AG08395 (cell line): ENCODE measurements at regions not wholly inside any gene's neighbourhood (a gene's known extent, or its start where the extent isn't known, plus 50 kb on each side); places are given as distances from the start of the nearest gene placed in this dataset.
A peak's percentile ranks its signal among the peaks of the same experiment; 100 is the strongest.

Experiments
- DNase-seq: peaks from one replicate; pipeline ENCODE4 v3.0.0; 2012; ENCODE audit warnings: mixed read lengths, low spot score

DNA sequence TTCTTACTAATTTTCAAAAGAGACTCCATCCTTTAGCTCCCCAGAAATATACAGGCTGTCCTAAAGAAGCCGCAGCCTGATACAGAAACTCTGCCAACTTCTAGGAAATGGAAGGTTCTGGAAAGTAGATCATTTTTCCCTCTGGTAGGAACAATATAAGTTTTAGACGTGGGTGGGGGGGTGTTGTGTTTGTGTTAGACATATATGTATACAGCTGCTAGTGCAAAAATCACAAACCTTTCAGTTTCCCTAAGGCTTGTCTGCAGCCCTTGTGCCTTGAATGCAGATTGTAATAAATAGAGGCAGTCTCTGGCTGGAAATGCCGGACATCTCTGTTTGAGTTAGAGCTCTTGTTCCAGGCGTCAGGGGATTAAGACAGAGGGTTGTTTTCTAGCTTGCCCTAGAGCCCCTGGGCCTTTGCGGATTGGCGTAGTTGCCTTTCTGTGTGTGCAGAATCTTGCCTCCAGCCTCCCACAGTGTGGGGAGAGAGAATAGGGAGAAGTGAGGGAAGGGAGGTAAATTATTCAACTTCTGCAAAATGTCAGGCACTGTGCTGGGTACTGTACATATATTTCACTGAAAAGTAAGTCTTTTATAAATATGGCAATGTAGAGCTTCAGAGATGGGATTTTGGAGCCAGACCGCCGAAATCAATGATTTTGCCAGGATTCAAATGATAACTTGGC lies 269.7 kb downstream of the PRL start:
- DNase-seq, result no peak

DNA sequence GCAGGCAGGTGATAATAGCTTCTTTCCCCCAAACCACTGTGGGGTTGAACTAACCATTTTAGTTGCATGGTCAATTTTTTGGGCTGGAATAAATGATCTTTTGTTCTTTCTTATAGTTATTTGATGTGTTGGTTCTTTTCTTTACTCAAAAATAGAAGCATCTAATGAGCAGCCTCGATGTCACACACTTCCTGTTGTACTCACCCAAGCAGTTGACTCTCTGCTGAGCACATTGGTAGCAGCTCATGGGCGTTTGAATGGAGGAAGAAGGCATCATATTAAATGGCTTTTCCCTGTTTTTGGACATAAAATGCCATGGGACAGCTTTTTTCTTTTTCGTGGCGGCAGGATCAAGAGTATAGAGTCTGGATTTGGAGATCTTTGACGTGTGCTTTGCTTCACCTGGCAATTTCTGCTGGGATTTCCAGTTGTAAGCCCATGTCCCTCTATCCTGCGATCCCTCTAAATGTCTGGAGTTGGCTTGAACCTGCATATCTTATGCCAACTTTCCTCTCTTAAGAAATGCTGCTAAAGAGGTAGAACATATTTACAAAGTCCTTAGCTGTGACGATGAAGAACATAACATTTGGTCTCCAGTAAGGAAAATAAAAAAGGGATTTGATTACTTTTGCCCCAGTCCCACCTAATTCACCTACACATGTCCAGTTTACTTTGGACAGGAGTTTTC lies 268.3 kb downstream of the PRL start:
- DNase-seq, result no peak

DNA sequence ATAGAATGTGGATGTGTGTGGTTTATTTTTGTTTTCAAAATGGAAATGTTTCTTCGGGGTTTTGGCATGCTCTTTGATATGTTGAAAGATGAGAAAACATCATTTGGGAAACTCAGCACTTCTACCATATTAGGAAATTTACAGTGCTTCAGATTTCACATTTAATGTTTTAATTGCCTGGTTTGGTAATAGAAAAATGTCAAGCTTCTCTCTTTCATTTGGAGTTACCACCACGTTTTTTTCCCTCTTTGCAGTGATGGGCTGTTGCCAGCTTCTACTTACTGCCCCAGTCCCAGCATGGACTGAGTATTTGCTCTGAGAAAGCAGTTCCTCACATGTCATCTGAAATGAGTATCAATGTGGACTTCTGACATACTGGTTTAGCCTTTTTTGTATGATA lies 267.7 kb downstream of the PRL start:
- DNase-seq, result peak; percentile 10

DNA sequence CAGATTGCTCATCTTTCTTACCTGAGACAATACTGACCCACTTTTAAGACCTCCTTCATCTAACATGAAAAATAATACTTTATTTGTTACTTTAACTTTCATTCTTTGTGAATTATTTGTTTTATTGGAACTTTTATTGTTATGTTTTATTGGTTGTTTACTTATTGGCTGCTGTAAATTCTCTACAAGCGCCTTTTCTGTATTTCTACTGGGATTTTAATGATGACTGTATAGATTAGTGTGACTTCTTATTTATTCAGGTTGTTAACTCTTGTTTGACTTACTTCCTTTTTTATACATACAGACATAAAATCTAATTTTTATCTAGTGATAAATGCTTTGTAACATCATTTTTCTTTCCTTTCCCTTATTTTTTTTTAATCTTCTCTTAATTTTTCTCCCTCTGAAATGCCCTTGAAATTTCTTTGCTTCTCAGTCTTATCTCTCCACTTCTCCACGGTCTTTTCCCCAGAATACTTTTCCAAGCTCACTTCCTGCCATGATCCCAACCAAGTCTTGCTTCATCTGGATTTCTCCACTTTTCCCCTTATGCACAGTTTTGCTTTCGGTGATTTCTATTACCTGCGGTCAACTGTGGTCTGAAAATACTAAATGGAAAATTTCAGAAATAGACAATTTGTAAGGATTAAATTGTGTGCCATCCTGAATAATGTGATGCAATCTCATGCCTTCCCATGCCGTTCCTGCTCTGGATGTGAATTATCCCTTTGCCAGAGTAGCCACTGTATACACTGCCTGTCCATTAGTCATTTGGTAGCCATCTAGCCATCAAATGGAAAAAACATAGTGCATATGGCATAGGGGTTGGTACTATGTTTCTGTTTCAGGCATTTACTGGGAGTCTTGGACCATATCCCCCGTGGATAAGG lies 265.9 kb downstream of the PRL start:
- DNase-seq, result no peak

DNA sequence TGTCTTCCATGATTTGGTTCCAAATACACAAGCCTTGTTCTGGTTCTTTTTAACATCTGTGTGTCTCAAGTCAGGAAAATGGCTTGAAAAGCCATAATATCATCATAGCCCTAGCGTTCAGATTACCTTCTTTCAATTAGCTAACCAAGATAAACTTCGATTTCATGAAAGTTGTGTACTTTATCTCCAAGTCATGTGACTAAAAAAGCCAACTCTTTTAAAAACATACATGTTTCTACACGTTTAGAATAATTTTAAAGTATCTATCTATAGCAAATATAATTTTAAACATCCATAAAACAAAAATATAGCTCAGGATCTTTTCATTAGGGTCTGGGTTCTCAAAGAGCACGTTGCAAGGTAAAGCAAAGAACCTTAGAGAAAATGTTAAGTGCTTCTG lies 261.1 kb downstream of the PRL start:
- DNase-seq, result no peak

DNA sequence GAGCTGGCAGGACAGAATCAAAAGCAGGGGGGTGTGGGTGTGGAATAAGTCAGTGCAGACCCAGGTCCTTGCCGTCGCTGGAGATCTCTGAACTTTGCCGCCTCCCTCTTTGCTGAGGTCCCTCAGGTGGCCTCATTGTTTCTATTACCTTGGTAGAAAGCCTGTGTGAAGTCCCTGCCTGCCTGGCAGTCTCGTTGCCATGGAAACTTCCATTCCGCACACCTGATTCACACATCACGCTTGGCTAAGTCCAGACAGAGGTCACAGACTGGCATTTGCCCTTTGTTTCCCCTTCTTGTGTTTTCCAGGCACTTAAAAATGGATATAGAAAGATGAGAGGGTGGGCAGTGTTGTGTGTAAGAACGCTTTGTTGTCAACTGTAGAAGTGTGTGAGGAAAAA lies 260.6 kb downstream of the PRL start:
- no peak for DNase-seq

DNA sequence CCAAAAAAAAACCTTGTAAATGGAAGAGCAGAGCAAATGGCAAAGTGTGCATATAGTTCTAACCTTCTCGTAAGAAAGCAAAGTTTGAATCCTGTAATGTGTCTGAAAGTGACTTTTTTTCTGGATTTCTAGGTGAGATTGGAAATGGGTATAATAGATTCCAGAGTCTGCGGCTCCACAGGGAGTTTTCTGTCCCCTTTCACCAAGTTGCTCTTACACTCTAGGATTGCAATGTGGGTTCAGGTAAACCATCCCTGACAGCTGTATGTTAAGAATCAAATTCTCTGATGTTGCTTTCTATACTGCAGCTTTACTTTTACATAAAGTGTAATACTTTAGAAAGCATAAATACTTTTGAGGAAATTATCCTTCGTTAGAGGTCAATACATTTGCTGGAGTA lies 260.1 kb downstream of the PRL start:
- no peak for DNase-seq

DNA sequence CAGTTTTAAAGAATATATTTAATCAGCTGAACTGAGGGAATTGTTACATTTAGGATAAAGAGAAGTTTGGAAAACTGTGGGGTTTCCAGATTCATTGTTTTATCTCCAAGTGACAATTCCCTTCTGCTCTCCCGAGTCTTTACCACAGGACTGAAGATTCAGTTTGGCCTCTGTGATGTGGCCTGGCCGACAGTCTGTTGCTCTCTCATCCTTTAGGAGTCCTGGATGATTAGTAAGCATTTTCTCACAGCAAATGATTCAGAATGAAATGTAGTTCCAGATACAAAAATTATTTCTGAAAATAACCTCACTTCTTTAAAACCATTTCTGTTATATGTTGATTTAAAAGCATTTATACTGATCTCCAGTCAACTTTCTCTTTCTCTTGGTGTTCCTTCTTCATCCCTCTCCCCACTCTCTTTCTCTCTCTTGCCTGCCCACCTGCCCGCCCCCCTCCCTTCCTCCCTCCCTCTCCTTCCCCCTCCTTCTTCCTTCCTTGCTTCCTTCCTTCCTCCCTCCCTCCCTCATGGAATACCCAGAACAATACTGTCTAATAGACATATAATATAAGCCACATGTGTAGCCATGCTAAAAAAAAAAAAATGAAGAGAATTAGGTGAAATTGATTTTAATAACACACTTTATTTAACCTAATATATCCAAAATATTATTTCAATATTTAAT lies 254.9 kb downstream of the PRL start:
- peak; percentile 68 for DNase-seq

DNA sequence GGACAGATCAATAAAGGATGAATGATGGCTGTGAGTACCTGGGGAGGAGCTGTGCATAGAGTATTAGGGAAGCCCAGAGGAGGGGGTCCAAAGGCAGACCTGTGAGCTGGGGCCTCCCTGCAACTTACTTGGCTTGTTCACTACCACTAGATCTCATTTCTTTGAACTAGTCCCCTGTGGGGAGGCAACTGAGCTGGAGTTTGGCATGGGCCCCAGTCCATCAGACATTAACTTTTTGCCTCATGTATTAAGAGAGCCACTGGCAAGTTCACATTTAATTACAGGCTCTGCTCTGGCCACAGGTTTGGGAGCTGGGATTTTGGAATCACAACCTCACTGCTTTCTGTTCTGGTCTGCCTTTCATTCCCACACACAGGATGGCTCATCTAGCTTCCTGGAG lies 254.1 kb downstream of the PRL start:
- DNase-seq, result no peak

DNA sequence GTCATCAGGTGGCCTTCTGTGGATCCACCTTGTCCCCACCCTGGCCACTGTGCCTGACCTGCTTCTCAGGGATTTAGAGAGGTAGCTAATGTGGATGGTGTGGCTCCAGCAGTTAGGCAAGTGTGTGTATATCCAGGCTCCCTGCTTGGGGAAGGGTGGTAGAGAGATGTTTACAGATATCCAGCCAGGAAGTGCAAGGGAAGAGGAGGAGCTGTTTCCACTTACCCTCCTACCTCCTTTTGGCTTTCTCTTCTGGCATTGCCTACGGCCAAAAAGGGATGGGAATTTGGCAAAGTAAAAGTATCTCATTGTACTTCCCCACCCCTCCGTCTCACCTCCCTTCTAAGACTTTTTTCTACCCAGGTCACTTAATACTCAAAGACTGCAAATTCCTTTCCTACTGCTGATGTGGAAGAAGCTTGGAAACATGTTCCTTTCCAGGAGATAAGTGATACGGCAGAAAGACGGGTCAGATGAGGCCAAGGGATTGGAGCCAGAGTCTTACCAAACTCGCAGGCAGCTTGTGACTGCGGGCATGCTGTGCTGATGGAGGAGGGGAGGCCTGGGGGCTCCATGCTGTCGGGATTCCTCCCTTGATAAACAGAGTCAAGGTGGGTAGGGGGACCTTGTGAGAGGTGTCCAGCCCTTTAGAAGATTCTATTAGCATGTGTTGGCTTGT lies 253.4 kb downstream of the PRL start:
- DNase-seq, result peak; percentile 24

DNA sequence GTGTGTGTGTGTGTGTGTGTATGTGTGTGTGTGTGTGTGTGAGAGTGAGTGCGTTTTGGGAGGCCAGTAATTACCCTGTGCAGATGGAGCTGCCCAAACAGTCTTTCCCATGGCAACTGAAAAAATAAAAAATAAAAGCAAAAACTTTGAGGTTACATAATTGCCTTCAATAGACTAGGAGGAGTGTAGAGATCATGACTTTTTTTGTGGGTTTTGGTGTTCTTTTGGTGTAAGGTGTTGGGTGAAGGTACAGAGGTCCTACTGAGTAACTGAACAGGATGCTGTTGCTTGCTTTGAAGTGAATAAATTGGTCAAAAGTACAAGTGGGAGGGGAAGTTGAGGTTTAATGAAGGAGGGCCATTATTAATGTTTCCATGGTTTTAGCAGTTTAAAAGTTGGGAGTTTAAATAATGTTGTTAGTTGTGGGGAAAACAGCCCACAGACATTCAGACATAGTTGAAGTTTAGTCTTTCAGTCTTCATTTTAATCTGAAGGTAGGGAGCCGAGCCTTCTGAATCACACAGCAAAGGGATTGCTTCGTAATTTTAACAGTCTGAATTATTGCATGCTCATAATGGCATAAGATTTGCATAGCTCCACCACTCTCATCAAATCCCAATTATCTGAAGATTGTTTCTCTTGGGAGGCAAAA lies 251.4 kb downstream of the PRL start:
- DNase-seq, result no peak

DNA sequence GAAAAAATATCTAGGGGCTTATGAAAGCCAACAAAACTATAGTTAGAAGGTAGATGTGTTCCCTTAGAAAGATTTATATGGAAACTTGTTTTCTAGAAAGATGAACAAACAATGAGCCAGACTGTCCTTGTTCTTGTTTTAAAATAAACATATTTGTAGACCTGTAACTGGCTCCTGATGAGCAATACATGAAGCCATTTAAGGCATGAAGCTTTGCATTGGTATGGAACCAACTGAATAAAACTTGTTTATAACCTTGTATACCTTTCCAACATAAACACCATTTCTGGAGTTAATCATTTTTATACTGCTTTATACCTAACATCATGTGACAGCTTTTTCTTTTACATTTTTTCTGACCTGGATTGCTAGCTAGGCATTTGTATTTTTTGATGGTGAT lies 247.8 kb downstream of the PRL start:
- DNase-seq, result no peak

DNA sequence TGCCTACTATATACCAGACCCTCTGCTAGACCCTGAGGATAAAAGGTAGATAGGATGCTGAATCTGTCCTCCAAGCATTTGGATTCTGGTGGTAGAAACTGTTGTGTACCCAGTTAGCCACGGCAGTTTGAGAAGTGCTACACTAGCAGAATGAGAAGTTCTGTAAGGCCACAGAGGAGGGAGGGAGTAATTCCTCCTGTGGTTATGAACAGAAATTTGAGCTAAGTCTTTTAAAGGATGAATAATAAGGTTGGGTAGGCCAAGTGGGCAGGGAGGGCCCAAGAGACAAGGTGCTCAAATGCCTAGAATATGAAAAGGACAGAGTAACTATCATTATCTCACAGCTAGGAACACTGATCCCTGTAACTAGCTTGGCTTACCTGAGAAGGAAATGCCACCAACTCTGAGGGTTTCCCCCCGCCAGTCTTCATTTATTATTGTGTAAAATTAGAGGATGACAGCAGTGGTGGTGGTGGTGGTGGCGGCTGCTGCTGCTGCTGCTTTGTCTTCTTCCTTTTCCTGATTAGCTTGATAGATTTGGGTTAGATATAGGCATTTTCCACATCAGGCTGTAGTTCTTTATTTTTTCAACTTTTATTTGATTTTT lies 243.3 kb downstream of the PRL start:
- no peak for DNase-seq

DNA sequence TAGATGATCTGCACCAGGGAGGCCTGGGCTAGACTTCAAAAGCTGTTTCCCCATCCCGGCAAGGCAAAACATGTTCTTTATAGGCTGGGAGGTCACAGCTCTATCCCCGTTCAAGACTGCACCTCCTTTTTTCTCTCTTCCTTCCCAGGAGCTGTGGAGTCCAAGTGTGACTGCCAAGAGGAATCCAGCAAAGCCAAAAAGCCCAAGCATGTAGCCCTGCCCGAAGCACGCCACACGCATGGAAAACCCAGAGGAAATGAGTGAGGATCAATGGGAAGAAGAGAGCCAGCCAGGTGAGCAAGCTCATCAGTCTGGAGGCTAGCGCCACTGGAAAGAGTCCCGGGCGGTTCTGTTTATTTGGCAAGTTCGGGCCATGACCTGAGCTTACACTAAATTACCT lies 240.4 kb downstream of the PRL start:
- DNase-seq, result no peak

DNA sequence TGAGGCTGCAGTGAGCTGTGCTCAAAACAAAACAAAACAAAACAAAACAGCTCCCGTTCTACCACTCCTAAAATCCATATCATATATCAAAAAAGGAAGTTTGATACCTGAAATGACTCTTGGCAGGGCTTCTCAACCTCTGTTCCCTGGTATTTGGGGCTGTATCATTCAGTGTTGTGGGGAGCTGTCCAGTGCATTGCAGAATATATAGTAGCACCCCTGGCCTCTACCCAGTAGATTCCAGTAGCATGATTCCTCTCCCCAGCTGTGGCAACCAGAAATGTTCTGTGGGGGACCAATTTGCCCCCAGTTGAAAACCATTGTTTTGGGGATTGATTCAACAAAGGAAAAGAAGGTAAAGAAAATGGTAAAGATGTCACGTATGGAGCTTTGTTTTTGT lies 238.9 kb downstream of the PRL start:
- DNase-seq, result peak; percentile 38

DNA sequence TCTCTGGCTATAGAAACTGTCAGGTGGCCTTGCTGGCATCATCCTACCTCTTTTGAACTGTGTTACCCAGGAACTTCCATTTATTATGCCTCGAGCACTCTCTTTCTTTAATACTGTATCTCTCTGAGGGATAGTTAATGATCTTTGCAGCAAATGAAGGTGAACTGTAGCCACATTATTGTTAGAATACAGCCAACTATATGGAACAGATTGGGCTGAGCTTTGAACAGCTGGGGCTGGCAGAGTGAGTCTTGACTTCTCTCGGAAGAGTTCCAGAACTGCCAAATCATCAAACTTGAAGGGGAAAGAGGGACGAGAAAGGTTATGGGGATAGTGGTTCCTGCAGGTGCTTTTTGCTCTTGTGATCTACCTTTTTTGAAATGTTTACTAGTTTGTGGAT lies 237.7 kb downstream of the PRL start:
- DNase-seq, result no peak

DNA sequence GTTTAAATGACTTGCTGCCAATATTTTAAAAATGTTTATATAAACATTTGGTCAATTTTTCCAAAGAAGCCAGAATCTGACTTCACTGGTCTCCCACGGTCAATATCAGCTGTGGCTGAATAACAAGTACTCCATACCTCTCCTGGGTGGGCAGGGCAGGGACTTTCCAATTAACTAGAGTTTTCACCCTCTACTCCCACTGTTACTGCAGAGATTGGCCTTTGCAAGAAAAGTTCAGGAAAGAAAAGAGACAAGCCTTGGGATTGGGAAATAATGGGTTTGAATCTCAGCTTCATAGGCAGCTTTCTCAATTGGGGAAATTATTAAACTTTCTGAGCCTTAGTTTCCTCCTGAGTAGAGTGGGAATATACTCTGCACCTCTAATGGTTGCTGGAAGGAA lies 236.9 kb downstream of the PRL start:
- DNase-seq, result no peak

DNA sequence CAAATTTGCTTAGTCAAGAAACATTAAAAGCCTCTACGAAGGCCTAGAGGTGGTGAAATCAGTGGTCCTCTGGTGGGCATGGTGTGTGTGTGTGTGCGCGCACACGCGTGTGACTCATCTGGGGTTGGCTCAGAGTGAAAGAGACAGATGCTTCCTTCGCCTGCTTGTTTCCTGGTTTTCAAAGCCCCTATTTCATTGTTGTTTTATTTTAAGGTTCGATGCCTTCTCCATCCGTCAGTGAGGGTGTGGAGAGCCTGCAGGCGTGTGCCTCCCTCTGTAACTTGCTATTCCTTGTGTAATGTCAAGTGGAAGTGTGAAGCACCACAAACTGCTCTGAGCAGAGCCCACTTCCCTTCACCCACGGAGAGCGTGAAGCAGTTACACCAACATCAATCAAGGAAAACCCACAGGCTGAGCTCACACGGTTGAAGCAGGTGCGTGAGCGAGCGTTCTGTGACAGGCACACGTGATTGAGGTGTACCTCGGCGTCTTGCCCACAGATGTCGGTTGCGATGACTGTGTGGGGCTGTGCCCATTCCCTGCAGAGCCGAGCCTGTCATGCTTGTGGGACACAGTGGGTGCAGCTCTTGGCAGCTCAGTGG lies 233.9 kb downstream of the PRL start:
- DNase-seq, result no peak

DNA sequence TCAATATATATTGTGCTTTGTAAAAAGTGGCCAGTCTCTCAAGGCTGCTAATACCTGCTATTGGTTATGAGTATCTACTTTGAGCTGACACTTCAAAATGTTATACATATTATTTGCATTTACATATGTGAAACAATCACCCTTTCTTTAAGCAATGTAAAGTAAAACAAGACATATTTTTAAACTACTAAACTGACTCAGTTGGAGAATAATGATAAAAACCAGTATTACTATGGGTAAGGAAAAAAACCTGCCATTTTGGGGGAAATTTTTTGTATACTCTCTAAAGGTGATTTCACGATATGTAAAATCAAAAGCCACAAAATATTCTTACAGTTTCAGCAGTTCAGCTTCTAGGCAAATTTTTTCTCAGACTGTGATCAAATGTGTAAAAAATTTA lies 232.3 kb downstream of the PRL start:
- DNase-seq, result no peak

DNA sequence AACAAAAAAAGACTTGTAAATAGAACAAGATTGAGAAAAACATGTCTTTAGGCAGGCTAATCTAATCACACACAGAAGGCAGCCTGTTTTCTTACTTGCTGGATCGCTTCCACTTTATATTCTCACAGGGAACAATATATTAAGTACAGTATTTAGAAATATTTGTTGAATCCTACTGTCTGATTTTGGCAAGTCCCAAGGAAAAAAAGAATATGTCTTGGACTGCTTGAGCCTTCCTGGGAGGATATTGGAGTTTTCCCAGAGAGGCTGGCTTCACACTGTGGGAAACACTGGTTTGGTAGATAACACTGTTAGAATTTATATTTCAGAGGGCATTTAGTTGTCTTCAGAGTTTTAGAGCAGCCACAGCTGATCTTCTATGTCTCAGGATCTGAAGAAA lies 229.7 kb downstream of the PRL start:
- no peak for DNase-seq

DNA sequence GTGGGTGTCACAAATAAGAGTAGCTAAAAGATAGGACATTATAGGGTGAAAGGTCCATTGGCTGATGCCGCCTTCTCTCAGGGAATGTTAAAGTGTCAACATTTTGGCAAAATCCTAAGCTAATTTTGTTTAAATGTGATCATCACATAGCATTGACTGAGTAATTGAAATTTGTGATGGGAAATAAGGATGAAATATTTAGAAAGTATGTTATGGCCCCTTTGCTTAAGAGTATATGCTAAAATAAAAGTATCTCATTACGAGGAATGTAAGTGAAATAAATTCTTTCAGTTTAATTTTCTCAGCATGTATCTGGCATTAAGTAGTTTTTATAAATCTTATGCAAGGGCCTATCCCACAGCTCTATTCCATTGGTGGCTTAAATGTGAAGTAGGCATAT lies 229.2 kb downstream of the PRL start:
- DNase-seq, result no peak
